ENCODE measurements at regions not wholly inside any gene's neighbourhood (a gene's known extent, or its start where the extent isn't known, plus 50 kb on each side); places are given as distances from the start of the nearest gene placed in this dataset.

DNA sequence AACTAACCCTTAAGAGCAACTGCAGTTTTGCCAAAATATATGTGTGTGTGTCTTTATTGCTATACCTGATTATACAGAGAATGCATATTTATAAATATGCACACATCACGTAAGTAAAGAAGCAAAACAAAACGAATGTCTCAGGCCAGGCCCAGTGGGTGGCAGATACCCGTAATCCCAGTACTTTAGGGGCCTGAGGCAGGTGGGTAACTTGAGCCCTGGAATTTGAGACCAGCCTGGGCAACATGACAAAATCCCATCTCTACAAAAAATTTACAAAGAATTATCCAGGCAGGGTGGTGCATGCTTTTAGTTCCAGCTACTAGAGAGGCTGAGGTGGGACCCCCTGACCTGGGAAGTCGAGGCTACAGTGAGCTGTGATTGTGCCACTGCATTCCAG is 745.3 kb downstream of the SATB2 start:
- in situ Hi-C loops (cut with HindIII; ENCODE audit: low sequenced_read_pairs) = no loop called here

DNA sequence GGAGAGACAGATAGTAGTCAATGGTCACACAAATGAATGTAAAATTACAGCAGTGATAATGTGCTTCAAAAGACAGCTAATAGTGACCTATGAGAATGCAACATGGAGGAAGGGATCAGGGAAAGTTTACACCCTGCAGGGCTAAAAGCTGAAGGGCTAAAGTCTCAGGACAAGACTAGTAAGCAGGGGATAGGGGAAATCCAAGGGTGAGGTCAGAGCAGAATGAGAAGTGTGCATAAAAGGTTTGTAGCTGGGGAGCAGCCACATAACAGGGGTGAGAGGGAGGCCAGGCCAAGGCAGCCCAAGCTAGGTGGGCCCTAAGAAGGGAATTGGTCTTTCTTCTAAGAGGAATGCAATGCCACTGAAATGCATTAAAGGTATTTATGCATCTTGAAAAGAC is 746.3 kb downstream of the SATB2 start:
- in situ Hi-C loops (cut with HindIII; ENCODE audit: low sequenced_read_pairs) = no loop called here

DNA sequence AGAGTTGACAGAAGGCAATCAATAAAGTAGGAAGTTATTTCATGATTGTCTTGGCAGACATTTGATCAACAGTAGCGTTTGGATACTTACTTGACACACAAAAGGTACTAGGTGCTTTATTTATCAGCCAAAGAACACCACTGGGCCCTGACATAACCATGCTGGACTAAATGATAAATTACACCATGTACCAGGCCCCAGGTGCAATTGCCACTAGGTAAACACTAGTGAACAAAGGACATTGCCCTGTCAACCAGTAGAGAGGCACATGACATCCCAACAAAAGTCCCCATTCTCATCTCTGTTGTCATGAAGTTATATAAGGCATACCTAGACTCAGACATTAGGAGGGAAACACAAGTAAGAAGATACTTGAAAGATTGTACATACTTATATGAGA is 747.2 kb downstream of the SATB2 start:
- in situ Hi-C loops (cut with HindIII; ENCODE audit: low sequenced_read_pairs) = no loop called here

DNA sequence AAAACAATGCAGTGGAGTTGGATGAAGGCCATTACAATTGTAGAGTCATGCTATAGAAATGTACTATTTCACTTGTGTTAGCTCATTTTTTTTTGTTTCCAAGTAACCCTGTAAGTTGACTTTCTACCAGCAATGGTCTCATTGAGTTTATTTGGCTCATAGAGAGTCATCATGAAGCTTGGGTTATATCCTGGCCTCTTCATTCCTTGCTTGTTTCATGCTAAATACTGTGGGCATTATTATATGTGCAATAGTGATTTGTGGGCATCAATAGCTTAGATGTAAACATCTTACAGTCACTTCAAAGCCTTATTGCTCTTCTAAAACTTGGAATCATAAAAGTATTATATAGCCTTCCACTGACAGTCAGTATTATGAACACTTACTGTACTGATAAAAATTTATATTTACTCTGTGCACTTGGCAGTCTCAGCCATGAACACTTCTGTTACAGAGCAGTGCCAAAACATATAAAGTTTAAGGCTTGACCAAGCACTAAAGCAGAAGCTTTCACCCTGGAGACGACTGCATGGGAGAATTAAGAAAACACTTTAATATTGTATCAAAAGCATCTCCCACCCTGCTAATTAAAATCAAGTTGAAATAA is 751.2 kb downstream of the SATB2 start:
- in situ Hi-C loops (cut with HindIII; ENCODE audit: low sequenced_read_pairs) = no loop called here

DNA sequence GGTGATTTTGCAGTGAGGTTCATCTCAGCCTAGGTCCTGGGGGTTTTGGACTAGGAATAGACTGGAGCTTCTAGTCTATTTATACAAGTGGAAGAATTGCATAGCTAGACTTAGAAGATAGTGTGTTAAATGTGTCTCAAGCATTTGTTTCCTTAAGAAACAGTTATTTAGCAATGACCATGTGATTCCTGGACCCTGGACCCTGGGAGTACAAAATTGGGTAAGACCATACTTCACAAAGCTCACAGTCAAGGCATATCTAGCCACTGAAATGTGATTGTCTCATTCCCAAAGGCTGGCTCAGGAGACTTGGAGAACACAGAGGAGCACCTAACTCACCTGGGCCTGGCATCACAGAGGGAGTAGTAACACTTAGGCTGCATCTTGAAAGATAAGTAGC is 754.5 kb downstream of the SATB2 start:
- in situ Hi-C loops (cut with HindIII; ENCODE audit: low sequenced_read_pairs) = no loop called here

DNA sequence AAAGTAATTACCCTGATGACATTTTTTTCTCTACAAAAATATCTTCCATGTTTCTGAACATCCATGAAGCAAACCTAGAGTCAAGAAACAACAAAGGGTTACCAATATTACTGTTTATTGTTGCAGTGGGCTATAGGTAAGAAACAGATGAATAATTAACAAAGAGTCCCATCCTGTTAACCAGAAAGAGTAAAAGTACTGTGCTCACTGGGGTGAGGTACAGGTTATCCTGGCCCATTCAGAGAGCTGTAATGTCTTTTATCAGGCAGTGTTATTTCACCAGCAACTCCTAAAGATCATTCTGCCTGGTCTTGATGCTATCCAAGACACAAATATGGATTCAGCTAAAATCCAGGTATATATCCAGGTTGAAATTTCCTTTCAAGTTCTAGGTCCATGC is 754.9 kb downstream of the SATB2 start:
- in situ Hi-C loops (cut with HindIII; ENCODE audit: low sequenced_read_pairs) = no loop called here

DNA sequence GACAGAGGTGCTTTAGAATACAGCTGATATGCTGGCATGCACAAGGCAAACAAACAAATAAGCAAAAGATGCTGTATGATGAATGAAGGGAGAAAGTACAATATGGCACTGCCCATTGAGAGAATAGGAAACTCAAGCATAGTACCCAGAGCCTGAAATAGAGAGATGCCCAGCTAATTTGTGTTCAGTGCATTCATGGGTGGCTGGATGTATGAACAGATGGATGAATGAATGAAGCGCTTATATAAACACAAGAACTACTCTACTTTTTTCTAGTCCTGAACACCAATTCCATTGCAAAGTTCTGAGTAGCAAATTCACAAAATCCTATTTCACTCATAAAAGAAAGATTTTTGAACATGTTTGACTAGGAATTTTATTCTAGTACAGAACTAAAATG is 756.3 kb downstream of the SATB2 start:
- in situ Hi-C loops (cut with HindIII; ENCODE audit: low sequenced_read_pairs) = no loop called here

DNA sequence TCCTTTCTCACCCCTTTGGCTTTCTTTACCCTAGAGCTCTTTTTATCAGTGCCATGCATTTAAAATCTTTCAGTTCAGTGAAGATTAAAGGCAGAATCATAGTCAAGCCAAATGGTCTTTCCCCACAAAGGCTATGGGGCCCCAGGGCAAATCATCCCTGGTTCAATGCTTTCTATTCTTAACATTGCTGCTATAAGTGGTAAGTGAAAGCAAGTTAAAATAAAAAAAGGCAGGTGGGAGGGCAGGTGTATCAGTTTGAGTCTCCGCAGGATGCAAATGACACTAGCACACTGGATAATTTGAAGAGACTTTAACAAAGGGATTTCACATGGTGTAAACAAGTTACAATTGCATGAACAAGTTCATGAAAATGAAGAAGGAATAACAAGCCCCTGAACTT is 757.4 kb downstream of the SATB2 start:
- in situ Hi-C loops (cut with HindIII; ENCODE audit: low sequenced_read_pairs) = no loop called here

DNA sequence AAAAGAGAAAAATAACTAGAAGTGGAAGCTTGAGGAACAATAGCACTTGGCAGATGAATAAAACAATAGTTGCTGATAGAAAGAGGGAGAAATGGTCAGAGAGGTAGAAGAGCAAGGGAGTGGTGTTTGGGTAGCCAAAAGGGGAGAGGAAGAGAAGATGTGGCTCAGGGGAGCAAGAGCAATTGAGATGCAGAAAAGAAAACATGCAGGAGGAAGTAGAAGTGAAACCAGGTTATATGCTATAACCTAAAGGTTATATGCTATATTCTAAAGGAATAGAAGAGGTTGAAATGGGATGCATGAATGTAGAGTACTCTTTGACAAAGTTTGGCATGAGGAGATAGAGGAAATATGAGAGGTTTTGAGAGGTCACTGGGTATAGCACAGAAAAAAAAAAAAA is 759.5 kb downstream of the SATB2 start:
- in situ Hi-C loops (cut with HindIII; ENCODE audit: low sequenced_read_pairs) = loop anchor here (25.0 kb wide), 1 partner anchor 136 kb away; no protein-coding TSS in a partner anchor

DNA sequence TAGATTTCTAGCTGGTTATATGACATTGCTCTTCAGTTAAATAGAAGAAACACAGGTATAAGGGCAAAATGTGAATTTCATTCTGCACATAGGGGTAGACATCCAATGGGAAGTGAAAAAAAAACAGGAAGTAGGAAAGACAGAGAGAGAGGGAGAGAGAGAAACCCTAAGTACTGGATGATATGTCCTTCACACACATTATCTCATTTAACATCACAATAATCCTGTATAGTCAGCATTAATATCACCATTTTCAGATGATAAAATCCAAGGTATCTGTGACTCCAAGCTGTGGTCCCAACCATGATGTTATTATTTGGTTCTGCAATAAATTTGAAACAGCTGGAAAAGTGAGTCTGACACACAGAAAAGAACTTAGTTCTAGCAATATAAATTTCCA is 759.9 kb downstream of the SATB2 start:
- in situ Hi-C loops (cut with HindIII; ENCODE audit: low sequenced_read_pairs) = loop anchor here (25.0 kb wide), 1 partner anchor 135 kb away; no protein-coding TSS in a partner anchor

DNA sequence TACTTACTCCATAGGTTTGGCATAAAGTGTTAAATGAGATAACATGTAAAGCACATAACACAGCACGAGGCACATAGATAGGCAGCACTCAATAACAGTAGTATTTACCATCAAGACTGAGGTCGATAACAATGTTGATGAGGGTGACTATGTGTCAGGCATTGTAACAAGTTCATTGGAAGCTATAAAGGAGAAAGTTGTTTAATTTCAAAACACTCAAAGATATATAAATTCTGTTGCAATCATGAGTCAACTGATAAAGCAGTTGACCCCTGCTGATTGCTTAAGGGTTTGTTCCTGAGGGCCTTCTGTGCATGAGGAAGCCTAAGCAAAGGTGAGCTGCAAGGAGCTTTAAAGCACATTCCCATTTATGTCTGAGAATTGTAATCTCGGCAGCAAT is 760.5 kb downstream of the SATB2 start:
- in situ Hi-C loops (cut with HindIII; ENCODE audit: low sequenced_read_pairs) = loop anchor here (25.0 kb wide), 1 partner anchor 135 kb away; no protein-coding TSS in a partner anchor

DNA sequence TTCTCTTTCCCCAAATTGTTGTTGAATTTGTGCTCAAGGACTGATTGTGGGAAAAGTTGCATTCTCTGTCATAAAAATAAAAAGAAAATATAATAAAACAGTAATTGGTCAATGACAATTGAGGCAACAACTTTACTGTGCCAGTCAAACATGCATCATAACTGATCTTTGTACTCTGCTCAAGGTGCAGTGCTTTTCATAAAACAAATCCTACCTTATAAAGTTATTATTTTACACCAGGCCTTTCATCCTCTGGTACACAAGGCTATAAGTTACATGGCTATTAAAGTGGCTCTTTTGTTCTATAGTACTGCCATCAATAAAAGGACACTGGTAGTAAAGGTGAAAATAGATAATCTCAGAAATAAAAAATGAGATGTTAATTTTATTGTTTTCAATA is 761.9 kb downstream of the SATB2 start:
- in situ Hi-C loops (cut with HindIII; ENCODE audit: low sequenced_read_pairs) = loop anchor here (25.0 kb wide), 1 partner anchor 134 kb away; no protein-coding TSS in a partner anchor

DNA sequence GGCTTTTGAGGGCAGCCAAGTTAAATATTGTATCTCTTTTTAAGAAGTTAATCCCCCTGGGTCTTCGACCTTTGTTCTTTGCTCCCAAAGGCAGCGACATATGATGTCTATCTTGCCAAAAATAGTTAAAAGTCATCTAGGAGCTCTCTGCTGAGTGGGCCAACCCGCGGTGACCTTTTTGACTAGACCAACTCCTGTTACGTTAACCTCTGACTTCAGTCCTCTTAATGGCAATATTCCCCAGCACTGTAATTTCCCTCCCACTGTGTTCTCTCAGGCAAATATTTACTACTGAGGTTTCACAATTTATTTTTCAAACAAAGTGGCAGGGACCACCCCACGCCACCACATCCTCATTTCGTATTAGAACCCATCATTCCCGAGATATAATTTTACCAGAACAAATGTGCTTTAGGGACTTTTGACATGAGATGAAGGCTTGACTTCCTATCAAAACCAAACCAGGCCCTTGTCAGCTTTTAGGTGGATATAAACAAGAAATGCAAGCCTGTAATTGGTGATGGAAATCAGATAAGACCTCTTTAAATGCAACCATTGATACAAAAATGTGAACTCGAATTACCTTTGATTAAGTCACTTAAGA is 764.7 kb downstream of the SATB2 start:
- in situ Hi-C loops (cut with HindIII; ENCODE audit: low sequenced_read_pairs) = loop anchor here (25.0 kb wide), 1 partner anchor 131 kb away; no protein-coding TSS in a partner anchor

DNA sequence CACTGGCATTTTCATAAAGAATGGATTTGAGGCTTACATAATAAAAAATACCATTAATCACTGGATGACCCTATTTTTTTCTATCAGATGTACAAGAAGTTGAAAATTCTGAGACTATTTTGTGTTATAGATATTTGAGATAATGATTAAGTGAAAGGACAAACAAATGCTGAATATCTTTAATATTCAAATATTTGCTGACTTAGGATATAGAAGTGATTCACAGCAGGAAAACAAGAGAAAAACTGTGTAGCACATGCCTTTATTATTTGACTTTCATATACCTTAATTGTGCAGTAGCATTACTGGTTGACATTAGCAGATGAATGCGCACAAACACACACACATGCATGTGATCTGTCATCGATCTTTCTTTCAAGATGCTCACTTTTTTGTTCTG is 766.5 kb downstream of the SATB2 start:
- in situ Hi-C loops (cut with HindIII; ENCODE audit: low sequenced_read_pairs) = loop anchor here (25.0 kb wide), 1 partner anchor 129 kb away; no protein-coding TSS in a partner anchor

DNA sequence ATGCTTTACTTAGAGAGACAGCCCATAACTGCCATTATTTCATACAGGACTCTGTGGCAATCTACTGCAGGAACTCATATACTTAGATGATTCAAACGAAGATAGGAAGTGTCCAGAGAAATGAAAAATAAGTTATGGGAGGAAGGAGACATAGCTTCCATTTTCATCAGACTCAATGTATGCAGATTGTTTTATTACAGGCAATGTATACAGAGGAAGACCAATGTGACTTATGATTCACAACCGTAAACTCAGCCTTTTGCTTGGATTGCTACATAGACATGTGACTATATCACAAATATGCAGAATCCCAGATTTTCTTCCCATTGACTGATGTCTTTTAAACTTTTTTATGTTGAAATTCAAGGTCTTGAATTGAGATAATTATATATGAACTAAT is 793.4 kb downstream of the SATB2 start:
- in situ Hi-C loops (cut with HindIII; ENCODE audit: low sequenced_read_pairs) = no loop called here

DNA sequence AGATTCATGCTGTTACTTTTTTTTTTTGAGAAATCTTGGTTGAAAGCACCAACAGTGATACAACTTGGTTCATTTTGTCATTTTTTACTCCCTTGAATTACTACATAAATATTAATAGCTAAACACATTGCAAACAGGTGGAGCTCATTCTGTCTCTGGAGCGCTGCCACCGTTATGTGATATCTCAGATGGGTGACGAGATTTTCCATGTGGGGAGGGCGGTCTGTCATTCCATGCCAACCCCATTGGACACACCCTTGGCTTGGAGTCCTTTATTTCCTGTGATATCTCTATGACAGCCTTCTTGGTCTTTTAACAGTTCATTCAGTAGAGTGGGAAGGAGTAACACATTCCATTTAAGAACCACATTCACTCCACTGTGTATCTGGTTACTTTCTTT is 794.8 kb downstream of the SATB2 start:
- in situ Hi-C loops (cut with HindIII; ENCODE audit: low sequenced_read_pairs) = no loop called here

DNA sequence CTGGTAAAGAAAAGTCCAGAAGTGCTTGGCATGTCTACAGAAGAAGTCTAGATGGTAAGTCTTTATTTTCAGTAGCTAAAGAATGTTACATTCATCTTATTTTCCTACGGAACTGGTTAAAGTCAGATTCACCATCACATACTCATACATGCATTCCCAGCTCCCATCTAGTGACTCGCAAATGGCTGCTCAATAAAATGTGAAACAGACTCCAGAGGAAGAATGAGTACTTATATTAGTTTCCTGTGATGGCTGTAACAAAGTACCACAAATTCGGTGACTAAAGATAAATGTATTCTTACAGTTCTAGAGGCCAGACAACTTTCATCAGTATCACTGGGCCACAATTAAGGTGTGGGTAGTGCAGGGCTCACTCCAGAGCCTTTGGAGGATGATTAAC is 797.2 kb downstream of the SATB2 start:
- in situ Hi-C loops (cut with HindIII; ENCODE audit: low sequenced_read_pairs) = no loop called here

DNA sequence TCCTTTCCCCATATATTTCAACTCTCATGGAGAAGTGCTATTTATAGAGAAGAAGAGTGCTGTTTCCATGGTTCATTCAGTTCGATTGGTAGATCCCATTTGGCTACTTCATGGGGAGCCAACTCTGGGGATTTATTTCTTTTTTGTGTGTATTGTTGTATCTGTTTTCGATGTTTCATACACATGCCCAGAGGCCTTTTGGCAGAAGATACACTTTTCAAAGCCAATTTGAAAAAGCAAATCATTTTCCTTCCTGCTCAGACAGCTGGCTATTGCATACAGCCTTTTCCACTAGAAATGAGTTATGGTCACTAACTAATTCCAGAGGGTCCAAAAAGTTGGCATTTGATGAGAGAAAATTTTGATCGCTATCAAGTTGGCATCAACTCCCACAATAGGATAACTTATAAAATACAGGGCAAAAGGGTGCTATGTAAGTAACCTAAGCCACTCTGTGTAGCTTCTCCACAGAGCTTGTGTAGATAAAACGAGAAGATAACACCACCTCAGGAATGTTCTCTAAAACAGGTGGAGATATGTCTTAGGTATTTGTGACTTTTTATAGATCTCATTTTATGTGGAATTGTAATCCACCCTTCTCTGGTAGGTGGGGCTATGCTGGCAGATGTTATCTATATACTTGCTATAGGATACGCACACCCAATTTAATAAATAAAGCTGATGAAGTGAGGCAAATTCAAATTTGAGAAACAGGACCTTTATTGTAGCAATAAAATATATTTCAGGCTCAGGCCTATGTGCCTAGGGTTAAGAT is 798.5 kb downstream of the SATB2 start:
- in situ Hi-C loops (cut with HindIII; ENCODE audit: low sequenced_read_pairs) = no loop called here

DNA sequence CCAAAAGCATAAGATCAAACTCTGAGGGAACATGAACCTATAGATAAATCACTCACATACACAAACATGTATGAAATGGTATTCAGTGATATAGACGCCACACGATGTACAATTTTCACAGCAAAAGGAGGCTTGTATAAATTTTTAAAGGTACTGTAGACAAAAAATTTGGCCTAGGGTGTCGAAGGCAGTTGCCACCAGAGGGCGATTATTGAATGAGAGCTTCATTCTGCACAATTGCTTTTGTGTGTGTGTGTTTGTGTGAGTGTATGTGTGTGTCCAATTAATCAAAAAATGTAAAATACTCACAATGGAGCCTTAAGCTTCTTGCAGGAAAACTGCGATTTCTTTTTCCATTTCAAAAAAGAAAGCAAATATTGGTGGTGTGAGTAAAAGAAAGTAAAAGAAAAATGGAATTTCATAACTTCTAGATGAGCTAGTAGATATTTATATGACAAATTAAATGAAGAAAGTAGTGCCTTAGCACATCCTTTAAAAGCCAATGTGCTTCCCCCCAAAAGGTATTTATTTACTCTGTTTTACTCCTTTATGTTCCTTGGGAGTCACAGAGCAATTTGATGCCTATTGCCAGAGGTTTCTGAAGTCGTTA is 800.1 kb downstream of the SATB2 start:
- in situ Hi-C loops (cut with HindIII; ENCODE audit: low sequenced_read_pairs) = no loop called here

DNA sequence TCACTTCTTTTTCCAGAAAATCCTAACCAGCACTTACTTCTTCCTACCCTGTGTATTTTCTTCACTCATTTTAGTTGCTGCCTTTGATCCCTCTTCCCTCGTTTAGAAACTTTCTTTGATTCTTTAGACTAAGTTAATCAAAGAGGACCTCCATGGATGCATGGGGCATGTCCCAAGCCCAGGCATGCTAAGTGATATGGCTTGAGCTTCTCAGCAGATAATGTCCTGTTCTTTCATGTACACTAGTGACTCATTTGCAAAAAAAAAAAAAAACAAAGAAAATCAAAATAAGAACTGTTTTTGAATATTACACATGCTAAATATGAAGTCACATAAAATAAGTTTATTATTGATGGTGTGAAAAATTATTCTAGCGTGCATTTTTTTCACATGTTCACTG is 800.9 kb downstream of the SATB2 start:
- in situ Hi-C loops (cut with HindIII; ENCODE audit: low sequenced_read_pairs) = no loop called here

DNA sequence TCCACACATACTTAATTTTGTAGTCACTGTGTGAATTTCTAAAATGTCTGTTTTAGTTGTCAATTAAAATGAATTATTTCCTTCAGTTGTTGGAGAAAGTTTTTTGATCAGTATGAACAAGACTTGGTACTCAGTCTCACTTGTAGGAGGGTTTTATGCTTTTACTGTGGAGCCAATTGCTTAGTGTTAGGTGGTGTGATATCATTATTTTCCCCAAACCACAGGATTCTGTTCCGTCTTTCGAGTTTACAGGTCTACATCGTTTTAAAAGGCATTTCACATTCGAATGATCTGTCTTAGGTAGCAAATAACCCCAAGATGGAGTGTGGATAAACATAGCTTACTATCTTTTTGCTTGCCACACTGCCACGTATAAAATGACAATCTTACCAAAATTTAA is 803.1 kb downstream of the SATB2 start:
- in situ Hi-C loops (cut with HindIII; ENCODE audit: low sequenced_read_pairs) = no loop called here

DNA sequence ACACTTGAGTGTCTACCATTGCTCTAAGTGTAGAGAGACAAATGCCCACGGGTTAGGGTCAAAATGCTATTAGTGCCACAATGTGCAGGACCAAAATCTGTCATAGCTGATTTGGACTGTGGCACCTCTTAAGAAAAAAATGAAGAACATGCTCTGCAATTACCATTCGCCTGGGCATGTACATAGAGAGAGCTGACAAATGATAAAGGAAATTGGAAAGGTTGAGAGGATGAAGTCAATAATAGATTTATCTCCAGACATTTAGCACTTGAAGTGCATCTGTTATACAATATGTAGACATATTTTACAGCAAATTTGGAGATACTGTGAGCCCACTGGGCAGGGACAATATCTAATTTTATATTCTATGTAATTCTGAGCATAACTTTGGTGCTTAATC is 804.4 kb downstream of the SATB2 start:
- in situ Hi-C loops (cut with HindIII; ENCODE audit: low sequenced_read_pairs) = no loop called here
